Osteoblast (primary cell): ENCODE measurements at regions not wholly inside any gene's neighbourhood (a gene's known extent, or its start where the extent isn't known, plus 50 kb on each side); places are given as distances from the start of the nearest gene placed in this dataset.
A peak's percentile ranks its signal among the peaks of the same experiment; 100 is the strongest.

Source experiments
- DNase-seq: peaks from one replicate; pipeline ENCODE4 v3.0.0; 2011; ENCODE audit warnings: low spot score, mixed read lengths; ENCODE audit not compliant: insufficient read length; ENCODE audit errors: missing footprints
- H2AFZ ChIP-seq: 2 replicates; pipeline ENCODE4 v1.6.0; 2011; ENCODE audit warnings: mild to moderate bottlenecking, low read length
- H3K27ac ChIP-seq: 2 replicates; pipeline ENCODE4 v1.5.1; 2011; ENCODE audit warnings: mild to moderate bottlenecking, low read depth, low read length, moderate library complexity
- H3K27me3 ChIP-seq: 2 replicates; pipeline ENCODE4 v1.6.0; 2012; ENCODE audit warnings: mild to moderate bottlenecking, control low read depth, inconsistent platforms, low read length, moderate library complexity; ENCODE audit not compliant: insufficient read depth
- H3K36me3 ChIP-seq: 2 replicates; pipeline ENCODE4 v1.5.1; 2011; ENCODE audit warnings: mild to moderate bottlenecking, low read length, control low read depth, moderate library complexity; ENCODE audit not compliant: insufficient read depth
- H3K4me1 ChIP-seq: 2 replicates; pipeline ENCODE4 v1.5.1; 2011; ENCODE audit warnings: mild to moderate bottlenecking, low read length, control low read depth, moderate library complexity; ENCODE audit not compliant: insufficient read depth
- H3K4me2 ChIP-seq: 2 replicates; pipeline ENCODE4 v1.6.0; 2011; ENCODE audit warnings: mild to moderate bottlenecking, low read length; ENCODE audit not compliant: insufficient read depth
- H3K4me3 ChIP-seq: fragments of 200-600 bp; sonication (generic); 3 replicates; pipeline ENCODE4 v1.5.1; 2012; ENCODE audit warnings: mild to moderate bottlenecking, low read length, inconsistent platforms; ENCODE audit not compliant: insufficient read depth
- H3K79me2 ChIP-seq: 2 replicates; pipeline ENCODE4 v1.6.0; 2012; ENCODE audit warnings: mild to moderate bottlenecking, low read length, control low read depth, inconsistent platforms; ENCODE audit not compliant: insufficient read depth
- H3K9me3 ChIP-seq: 2 replicates; pipeline ENCODE4 v1.5.1; 2011; ENCODE audit warnings: low read depth, low read length, control low read depth
- H4K20me1 ChIP-seq: 2 replicates; pipeline ENCODE4 v1.6.0; 2012; ENCODE audit warnings: mild to moderate bottlenecking, low read length, control low read depth; ENCODE audit not compliant: insufficient read depth
- CTCF ChIP-seq: IDR thresholded peaks from 2 replicates; pipeline ENCODE4 v1.5.1; 2011; ENCODE audit warnings: mild to moderate bottlenecking, low read depth, low read length, moderate library complexity; ENCODE audit errors: extremely low read depth

- Histone ChIP-seq H3K9me3 (no peaks in the 10 kb centered on the region), H3K27ac (no peak overlapping the region), H2AFZ (no peak overlapping the region), H3K4me1 (peaks cover 9% of the 10 kb centered on the region), H3K27me3 (no peaks in the 10 kb centered on the region), H3K36me3 (no peaks in the 10 kb centered on the region), H3K79me2 (no peaks in the 10 kb centered on the region), H4K20me1 (no peaks in the 10 kb centered on the region), H3K4me2 (no peak overlapping the region), H3K4me3 (no peak overlapping the region)
- TF ChIP-seq CTCF: no peak
- peak; percentile 54 for DNase-seq
Measured at GRCh38 chr10:88186335-88186734, 322.9 kb downstream of the PTEN start.

GRCh38 chr10:88187472-88187871, 324.0 kb downstream of the PTEN start:
- H3K79me2 ChIP-seq: no peaks in the 10 kb centered on the region
- no peak for TF ChIP-seq CTCF

GRCh38 chr10:88190123-88190522, 326.7 kb downstream of the PTEN start:
- H3K27me3 ChIP-seq: no peaks in the 10 kb centered on the region
- no peaks in the 10 kb centered on the region for H3K79me2 ChIP-seq
- no peaks in the 10 kb centered on the region for H4K20me1 ChIP-seq
- no peak overlapping the region for H3K4me2 ChIP-seq
- DNase-seq: no peak
- peaks cover 9% of the 10 kb centered on the region for H3K4me1 ChIP-seq
- no peak overlapping the region for H2AFZ ChIP-seq
- H3K36me3 ChIP-seq: no peaks in the 10 kb centered on the region
- H3K9me3 ChIP-seq: no peaks in the 10 kb centered on the region
- no peak overlapping the region for H3K4me3 ChIP-seq
- no peak for TF ChIP-seq CTCF
- no peak overlapping the region for H3K27ac ChIP-seq

More at GRCh38 chr10:88187472-88187871, 324.0 kb downstream of the PTEN start:
- H3K27ac ChIP-seq: no peak overlapping the region
- no peaks in the 10 kb centered on the region for H3K27me3 ChIP-seq
- H2AFZ ChIP-seq: no peak overlapping the region
- peaks cover 9% of the 10 kb centered on the region for H3K4me1 ChIP-seq
- no peak overlapping the region for H3K4me2 ChIP-seq
- no peaks in the 10 kb centered on the region for H4K20me1 ChIP-seq
- DNase-seq: no peak
- no peaks in the 10 kb centered on the region for H3K36me3 ChIP-seq
- no peaks in the 10 kb centered on the region for H3K9me3 ChIP-seq
- H3K4me3 ChIP-seq: no peak overlapping the region

GRCh38 chr10:88190540-88191235, 327.3 kb downstream of the PTEN start:
- H4K20me1 ChIP-seq: no peaks in the 10 kb centered on the region
- H3K9me3 ChIP-seq: no peaks in the 10 kb centered on the region
- no peak for DNase-seq
- no peak overlapping the region for H3K4me2 ChIP-seq
- H3K4me3 ChIP-seq: no peak overlapping the region
- H3K27me3 ChIP-seq: no peaks in the 10 kb centered on the region
- H3K79me2 ChIP-seq: no peaks in the 10 kb centered on the region
- H3K27ac ChIP-seq: no peak overlapping the region
- H3K4me1 ChIP-seq: peaks cover 8% of the 10 kb centered on the region
- H3K36me3 ChIP-seq: no peaks in the 10 kb centered on the region
- H2AFZ ChIP-seq: no peak overlapping the region
- no peak for TF ChIP-seq CTCF
